ENCODE measurements at regions not wholly inside any gene's neighbourhood (a gene's known extent, or its start where the extent isn't known, plus 50 kb on each side); places are given as distances from the start of the nearest gene placed in this dataset.

DNA sequence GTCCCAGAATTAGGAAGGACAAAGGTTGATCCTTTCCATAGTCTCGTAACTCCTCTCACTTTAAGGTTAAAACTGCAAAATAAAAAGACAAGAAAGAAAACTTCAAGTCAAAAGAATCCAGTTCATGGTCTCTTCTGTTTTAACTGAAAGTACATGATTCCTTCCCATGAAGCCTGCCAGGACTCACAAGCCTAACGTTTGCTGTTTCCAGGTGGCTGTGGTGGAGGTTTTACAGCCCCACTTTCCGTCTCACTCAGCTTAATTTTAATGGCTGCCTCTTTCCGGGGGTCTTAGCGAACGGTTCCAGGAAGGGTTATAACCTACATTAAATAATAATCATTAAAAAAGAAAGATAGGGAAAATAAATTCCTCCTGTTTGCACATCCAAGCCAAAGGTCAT, 136.8 kb upstream of the SPAG17 start:
- POLR2A ChIA-PET = no interaction called here
- Histone ChIP-seq H2AFZ (ENCODE audit: low read length) (no peak overlapping the region), H4K20me1 (ENCODE audit: insufficient read depth, low read length) (no peaks in the 10 kb centered on the region), H3K4me2 (ENCODE audit: low read depth, low read length) (no peak overlapping the region), H3K27me3 (ENCODE audit: control insufficient read depth in 1 of 2, insufficient read depth in 2 of 2, low read length in 2 of 2) (no peaks in the 10 kb centered on the region), H3K4me1 (ENCODE audit: insufficient read depth, low read length) (no peaks in the 10 kb centered on the region), H3K9me3 (ENCODE audit: low read length) (0 out of 2 replicates have a peak, but pooled peaks cover 4% of the 10 kb centered on the region), H3K27ac (ENCODE audit: extremely low read length, insufficient read depth, low read length) (no peak overlapping the region), H3K4me3 (replicated peaks in 1 of 3; ENCODE audit: insufficient read depth in 1 of 3, low read depth in 2 of 3, low read length in 3 of 3) (no peak overlapping the region), H3K79me2 (ENCODE audit: insufficient read depth, low read length) (no peaks in the 10 kb centered on the region), H3K36me3 (replicated peaks in 1 of 2; ENCODE audit: control insufficient read depth in 1 of 2, insufficient read depth in 2 of 2, low read length in 2 of 2) (no peaks in the 10 kb centered on the region), H3K9ac (ENCODE audit: insufficient read depth, low read depth, low read length) (no peak overlapping the region)
- in situ Hi-C loops (cut with HindIII; ENCODE audit: extremely low pct_ligation_motif_present, low pct_unique_long_range_greater_than_20kb) (no loop called here), intact Hi-C loops (cut with micrococcal nuclease; ENCODE audit: unreplicated experiment) (no loop called here)
- 5% methylated on average over 6 of the region's 6 CpGs for WGBS (ENCODE audit: low lambda C conversion rate)
- no peak for FAIRE-seq
- no TSS peak for BruUV-seq (replicated peaks)
- TF ChIP-seq, protein P1, sequence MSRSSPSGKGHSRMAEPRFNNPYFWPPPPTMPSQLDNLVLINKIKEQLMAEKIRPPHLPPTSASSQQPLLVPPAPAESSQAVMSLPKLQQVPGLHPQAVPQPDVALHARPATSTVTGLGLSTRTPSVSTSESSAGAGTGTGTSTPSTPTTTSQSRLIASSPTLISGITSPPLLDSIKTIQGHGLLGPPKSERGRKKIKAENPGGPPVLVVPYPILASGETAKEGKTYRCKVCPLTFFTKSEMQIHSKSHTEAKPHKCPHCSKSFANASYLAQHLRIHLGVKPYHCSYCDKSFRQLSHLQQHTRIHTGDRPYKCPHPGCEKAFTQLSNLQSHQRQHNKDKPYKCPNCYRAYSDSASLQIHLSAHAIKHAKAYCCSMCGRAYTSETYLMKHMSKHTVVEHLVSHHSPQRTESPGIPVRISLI (CRISPR knock-in tag; IDR thresholded peaks at IDR 0.05; ENCODE audit: borderline replicate concordance) = no peak
- TF ChIP-seq NFIC (IDR thresholded peaks at IDR 0.05; ENCODE audit: low read length) (no peak), RBFOX2 (IDR thresholded peaks at IDR 0.05; ENCODE audit: low read depth, low read length) (no peak)
- no peak for DNase-seq (ENCODE audit: low spot score)
- ATAC-seq = no peak
- CTCF ChIA-PET (ENCODE audit: low intra/inter-chr PET ratio, low total read pairs) = no interaction called here

DNA sequence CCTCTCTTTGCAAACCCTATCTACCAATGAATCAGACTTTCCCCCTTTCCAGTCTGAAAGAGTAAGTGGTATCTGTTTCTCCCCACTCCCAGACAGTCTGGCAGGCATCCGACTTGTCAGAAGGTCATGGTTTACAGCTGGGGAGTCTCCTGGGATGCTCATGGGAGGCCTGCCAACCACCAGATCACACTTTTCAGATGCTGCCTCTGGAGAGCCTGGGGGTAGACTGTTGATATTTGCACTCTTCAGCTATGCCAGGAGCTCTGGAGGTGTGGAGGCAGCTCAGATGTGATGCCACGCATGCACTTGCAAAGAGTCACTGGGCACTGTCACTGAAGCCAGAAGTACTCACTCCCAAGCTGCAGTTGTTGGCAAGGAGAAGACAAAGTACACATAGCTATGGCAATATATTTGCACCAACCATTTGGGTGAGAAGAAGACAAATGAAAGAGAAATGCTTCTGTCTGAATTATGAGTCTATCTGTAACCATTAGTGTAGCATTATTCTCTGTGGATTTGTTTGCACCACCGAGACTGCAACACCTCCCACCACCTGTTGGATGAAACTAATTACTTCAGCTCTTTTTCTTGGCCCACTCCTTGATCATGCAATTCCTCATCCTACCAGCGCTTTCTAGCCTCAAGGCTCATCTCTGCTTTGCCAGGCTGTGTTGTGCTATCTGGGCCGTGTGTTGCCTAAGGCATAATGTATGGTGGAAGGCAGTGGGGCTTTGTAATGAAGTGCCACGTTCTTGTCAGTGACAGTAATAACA, 133.0 kb upstream of the SPAG17 start:
- ChIA-PET CTCF (ENCODE audit: low intra/inter-chr PET ratio, low total read pairs) (no interaction called here), POLR2A (no interaction called here)
- ATAC-seq (no peak), FAIRE-seq (no peak), DNase-seq (ENCODE audit: low spot score) (no peak)
- Histone ChIP-seq H3K36me3 (replicated peaks in 1 of 2; ENCODE audit: control insufficient read depth in 1 of 2, insufficient read depth in 2 of 2, low read length in 2 of 2) (no peaks in the 10 kb centered on the region), H3K4me1 (ENCODE audit: insufficient read depth, low read length) (no peaks in the 10 kb centered on the region), H3K4me3 (replicated peaks in 1 of 3; ENCODE audit: insufficient read depth in 1 of 3, low read depth in 2 of 3, low read length in 3 of 3) (no peak overlapping the region), H3K27me3 (ENCODE audit: control insufficient read depth in 1 of 2, insufficient read depth in 2 of 2, low read length in 2 of 2) (no peaks in the 10 kb centered on the region), H3K9ac (ENCODE audit: insufficient read depth, low read depth, low read length) (no peak overlapping the region), H3K9me3 (ENCODE audit: low read length) (0 out of 2 replicates have a peak, but pooled peaks cover 4% of the 10 kb centered on the region), H3K4me2 (ENCODE audit: low read depth, low read length) (no peak overlapping the region), H3K79me2 (ENCODE audit: insufficient read depth, low read length) (no peaks in the 10 kb centered on the region), H4K20me1 (ENCODE audit: insufficient read depth, low read length) (no peaks in the 10 kb centered on the region), H2AFZ (ENCODE audit: low read length) (no peak overlapping the region), H3K27ac (ENCODE audit: extremely low read length, insufficient read depth, low read length) (no peak overlapping the region)
- WGBS (ENCODE audit: low lambda C conversion rate) = 41% methylated on average over 6 of the region's 6 CpGs
- intact Hi-C loops (cut with micrococcal nuclease; ENCODE audit: unreplicated experiment) = no loop called here
- in situ Hi-C loops (cut with HindIII; ENCODE audit: extremely low pct_ligation_motif_present, low pct_unique_long_range_greater_than_20kb) = no loop called here
- no TSS peak for BruUV-seq (replicated peaks)
- no peak for TF ChIP-seq ZNF367 (CRISPR knock-in tag; IDR thresholded peaks at IDR 0.05; ENCODE audit: borderline replicate concordance)
- TF ChIP-seq, protein P2, sequence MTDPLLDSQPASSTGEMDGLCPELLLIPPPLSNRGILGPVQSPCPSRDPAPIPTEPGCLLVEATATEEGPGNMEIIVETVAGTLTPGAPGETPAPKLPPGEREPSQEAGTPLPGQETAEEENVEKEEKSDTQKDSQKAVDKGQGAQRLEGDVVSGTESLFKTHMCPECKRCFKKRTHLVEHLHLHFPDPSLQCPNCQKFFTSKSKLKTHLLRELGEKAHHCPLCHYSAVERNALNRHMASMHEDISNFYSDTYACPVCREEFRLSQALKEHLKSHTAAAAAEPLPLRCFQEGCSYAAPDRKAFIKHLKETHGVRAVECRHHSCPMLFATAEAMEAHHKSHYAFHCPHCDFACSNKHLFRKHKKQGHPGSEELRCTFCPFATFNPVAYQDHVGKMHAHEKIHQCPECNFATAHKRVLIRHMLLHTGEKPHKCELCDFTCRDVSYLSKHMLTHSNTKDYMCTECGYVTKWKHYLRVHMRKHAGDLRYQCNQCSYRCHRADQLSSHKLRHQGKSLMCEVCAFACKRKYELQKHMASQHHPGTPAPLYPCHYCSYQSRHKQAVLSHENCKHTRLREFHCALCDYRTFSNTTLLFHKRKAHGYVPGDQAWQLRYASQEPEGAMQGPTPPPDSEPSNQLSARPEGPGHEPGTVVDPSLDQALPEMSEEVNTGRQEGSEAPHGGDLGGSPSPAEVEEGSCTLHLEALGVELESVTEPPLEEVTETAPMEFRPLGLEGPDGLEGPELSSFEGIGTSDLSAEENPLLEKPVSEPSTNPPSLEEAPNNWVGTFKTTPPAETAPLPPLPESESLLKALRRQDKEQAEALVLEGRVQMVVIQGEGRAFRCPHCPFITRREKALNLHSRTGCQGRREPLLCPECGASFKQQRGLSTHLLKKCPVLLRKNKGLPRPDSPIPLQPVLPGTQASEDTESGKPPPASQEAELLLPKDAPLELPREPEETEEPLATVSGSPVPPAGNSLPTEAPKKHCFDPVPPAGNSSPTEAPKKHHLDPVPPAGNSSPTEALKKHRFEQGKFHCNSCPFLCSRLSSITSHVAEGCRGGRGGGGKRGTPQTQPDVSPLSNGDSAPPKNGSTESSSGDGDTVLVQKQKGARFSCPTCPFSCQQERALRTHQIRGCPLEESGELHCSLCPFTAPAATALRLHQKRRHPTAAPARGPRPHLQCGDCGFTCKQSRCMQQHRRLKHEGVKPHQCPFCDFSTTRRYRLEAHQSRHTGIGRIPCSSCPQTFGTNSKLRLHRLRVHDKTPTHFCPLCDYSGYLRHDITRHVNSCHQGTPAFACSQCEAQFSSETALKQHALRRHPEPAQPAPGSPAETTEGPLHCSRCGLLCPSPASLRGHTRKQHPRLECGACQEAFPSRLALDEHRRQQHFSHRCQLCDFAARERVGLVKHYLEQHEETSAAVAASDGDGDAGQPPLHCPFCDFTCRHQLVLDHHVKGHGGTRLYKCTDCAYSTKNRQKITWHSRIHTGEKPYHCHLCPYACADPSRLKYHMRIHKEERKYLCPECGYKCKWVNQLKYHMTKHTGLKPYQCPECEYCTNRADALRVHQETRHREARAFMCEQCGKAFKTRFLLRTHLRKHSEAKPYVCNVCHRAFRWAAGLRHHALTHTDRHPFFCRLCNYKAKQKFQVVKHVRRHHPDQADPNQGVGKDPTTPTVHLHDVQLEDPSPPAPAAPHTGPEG (CRISPR knock-in tag; IDR thresholded peaks at IDR 0.05) = no peak
- no peak for TF ChIP-seq HES4 (CRISPR knock-in tag; IDR thresholded peaks at IDR 0.05; ENCODE audit: borderline replicate concordance)
- no peak for TF ChIP-seq DMAP1 (CRISPR knock-in tag; IDR thresholded peaks at IDR 0.05)
- no peak for TF ChIP-seq ZNF12 (CRISPR knock-in tag; IDR thresholded peaks at IDR 0.05)
- no peak for TF ChIP-seq HDAC1 (CRISPR knock-in tag; IDR thresholded peaks at IDR 0.05)
- no peak for TF ChIP-seq RARA (CRISPR knock-in tag; IDR thresholded peaks at IDR 0.05)
- TF ChIP-seq MED8 (CRISPR knock-in tag; IDR thresholded peaks at IDR 0.05; ENCODE audit: insufficient replicate concordance) = no peak
- TF ChIP-seq MXI1 (IDR thresholded peaks at IDR 0.05; ENCODE audit: borderline replicate concordance, low read depth, low read length) = no peak
